Stimulated activated CD4-positive, alpha-beta T cell treated with anti-CD3 and anti-CD28 coated beads, Interleukin-2, amount 100 ng/mL, for 48 hours (primary cell): ENCODE measurements at regions not wholly inside any gene's neighbourhood (a gene's known extent, or its start where the extent isn't known, plus 50 kb on each side); places are given as distances from the start of the nearest gene placed in this dataset.

ENCODE experiments used
- DNase-seq, 2 donors: peaks; one replicate each; pipeline ENCODE4 v3.0.0-alpha.2; 2020

- no peak for DNase-seq
Measured at GRCh38 chr13:61021838-61022237, 393.8 kb downstream of the PCDH20 start.

DNA sequence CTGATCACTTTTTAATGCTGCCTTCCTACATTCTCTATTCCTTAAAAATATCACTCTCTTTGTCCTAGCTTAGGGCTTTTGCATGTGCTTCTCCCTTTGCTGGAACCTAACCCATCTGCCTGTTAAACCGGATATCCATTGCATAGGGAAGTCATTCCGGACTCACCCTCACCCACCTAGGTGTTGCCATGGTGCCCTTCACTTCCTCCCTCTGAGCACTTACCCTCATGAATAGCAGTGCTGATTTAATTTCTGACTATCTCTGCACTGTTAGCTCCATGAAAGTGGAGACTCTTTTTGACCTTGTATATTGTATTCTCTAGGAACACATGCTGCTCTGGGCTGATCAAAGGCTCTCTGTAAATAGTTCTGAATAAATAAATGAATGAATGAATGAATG is 401.9 kb downstream of the PCDH20 start:
- DNase-seq: no peak

GRCh38 chr13:61010358-61010757 is 405.3 kb downstream of the PCDH20 start:
- no peak for DNase-seq

DNA sequence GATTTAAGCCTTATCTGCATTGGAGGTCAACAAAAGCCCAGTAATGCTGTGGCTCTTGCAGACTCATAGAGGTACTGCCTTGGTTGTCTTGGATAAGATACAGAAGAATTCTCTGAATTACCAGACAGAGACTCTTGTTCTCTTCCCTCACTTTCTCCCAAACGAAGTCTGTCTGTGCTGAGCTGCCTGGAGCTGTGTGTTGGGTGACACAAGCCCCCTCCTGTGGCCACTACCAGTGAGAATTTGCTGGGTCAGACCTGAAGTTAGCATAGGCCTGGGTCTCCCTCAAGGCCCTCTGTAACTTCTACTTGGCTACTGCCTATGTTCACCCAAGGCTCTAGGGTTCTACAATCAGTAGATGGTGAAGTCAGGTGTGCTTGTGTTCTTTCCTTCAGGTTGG is 413.0 kb downstream of the PCDH20 start:
- no peak for DNase-seq

DNA sequence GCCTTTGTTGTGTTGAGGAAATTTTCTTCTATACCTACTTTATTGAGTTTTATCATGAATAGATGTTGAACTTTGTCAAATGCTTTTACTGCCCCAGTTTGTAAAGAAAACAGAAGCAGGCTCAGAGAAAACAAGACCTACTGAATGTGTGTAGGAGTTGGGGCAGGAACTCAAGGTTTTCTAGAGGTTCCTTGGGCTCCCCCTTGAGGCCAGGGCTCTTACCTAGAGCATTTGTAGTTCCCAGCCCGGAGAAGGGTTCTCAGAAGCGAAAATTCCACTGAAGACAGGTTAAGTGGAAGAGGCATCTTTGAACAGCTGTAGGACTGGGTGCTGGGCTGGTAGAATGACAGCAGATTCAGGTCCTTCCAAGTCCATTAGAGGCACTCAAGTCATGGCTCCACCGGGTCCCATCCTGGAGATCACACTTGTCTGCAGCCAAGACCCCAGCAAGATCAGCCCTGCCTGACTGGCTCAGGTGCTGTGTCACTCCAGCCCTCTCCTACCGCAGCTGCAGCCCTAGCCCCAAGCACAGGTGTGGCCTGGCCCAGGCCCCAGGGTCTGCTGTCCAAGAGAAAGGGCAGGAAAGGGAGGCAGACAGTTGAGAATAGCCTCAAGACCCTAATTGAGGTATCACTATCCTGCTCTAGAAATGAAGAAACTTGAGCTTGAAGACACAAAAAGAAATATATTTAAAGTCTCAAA is 425.5 kb downstream of the PCDH20 start:
- no peak for DNase-seq

GRCh38 chr13:60986301-60986700 is 429.3 kb downstream of the PCDH20 start:
- no peak for DNase-seq

DNA sequence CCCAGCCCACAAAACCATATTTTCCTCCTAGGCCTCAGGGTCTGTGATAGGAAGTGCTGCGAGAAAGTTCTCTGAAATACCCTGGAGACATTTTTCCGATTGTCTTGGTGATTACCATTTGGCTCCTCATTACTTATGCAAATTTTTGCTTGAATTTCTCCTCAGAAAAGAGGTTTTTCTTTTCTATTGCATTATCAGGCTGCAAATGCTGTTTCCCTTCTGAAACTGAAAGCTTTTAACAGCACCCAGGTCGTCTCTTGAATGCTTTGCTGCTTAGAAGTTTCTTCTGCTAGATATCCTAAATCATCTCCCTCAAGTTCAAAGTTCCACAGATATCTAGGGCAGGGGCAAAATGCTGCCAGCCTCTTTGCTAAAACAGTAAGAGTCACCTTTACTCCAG is 434.2 kb downstream of the PCDH20 start:
- no peak for DNase-seq

DNA sequence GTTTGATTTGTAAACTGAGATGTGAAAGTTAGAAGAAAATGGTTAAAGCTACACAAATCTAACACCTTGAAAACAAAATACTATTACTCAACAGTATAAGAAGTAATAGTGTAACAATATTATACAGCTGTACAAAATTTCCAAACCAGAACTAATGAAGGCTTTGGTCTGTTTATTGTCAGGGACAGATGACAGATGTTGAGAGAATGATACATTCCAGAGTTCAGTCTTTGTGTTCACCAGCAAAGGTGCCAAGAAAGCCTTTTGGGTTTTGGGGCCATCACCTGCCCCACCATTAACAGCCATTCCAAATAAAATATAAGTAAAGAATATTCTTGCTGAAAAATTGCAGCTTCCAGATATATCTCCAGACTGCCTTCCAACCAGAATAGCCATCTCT is 439.3 kb downstream of the PCDH20 start:
- no peak for DNase-seq

- DNase-seq: no peak
Measured at GRCh38 chr13:60974296-60974695, 441.4 kb downstream of the PCDH20 start.

- no peak for DNase-seq
Measured at GRCh38 chr13:60973529-60973928, 442.1 kb downstream of the PCDH20 start.

DNA sequence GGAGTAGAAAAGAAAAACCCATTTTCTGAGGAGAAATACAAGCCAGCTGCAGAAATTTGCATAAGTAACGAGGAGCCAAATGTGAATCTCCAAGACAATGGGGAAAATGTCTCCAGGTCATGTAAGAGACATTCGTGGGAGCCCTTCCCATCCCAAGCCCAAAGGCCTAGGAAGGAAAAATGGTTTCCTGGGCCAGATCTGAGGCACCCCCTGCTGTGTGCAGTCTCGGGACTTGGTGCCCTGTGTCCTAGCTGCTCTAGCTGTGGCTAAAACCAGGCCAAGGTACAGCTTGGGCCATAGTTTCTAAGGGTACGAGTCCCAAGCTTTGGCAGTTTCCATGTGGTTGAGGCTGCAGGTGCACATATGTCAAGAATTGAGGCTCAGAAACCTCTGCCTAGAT is 444.9 kb downstream of the PCDH20 start:
- no peak for DNase-seq

DNA sequence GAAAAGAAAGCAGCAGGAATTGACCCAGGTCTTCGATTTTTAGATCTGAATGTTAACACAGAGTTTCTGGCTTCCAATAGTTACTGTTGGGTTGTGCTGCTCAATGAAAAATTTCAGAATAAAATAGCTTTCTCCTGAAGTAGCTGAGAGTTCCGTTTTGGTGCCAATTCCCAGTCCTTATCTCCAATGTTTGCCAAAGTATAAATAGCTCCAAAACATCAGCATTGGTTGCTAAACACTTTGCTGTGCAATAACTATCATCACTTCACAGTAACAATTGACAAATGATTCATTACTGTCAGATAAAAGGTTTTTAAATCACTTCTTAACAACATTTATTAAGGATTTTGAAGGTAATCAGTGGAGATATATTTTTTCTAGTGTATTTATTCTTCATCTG is 446.0 kb downstream of the PCDH20 start:
- DNase-seq: no peak

GRCh38 chr13:60959427-60959826 is 456.2 kb downstream of the PCDH20 start:
- no peak for DNase-seq

DNA sequence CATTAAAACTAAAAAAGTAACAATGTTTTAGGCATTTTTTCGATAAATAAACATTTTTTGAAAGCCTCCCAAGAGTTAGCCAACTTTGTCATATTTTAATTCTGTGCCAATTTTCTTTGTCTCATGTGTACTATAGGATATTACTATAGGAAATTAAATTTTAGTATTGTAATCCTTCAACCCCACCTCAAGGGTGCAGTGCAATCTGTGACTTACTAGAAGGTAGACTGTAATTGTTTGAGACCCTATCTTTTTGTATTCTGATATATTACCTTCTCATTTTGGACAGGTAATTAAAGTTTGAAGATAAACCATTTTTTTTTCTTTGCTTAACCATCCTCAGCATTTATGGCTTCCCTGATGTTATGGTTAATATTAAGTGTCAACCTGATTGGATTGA is 457.8 kb downstream of the PCDH20 start:
- no peak for DNase-seq

GRCh38 chr13:60945396-60945795 is 470.3 kb downstream of the PCDH20 start:
- no peak for DNase-seq

- no peak for DNase-seq
Measured at GRCh38 chr13:60944863-60945262, 470.8 kb downstream of the PCDH20 start.

- no peak for DNase-seq
Measured at GRCh38 chr13:60944016-60944415, 471.6 kb downstream of the PCDH20 start.

- no peak for DNase-seq
Measured at GRCh38 chr13:60936281-60936680, 479.4 kb downstream of the PCDH20 start.

DNA sequence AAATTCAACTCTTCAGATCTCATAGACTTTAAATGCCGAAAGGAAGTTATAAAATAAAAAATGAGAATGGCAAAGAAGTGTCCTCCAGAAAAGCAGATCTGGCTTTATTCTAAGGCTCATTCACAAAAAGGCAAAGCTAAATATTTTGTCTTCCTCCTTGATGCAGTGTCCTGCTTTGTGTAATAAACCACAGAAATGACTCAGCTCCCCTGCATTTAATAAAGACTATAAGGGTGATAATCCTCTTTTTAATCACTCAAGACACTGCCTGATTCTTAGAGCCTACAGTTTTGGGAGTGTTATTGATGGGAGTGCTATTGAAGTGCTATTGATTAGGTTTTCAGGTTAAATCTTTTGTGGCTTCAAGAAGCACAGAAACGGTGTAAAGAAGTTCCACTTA is 482.0 kb downstream of the PCDH20 start:
- DNase-seq: no peak

- no peak for DNase-seq
Measured at GRCh38 chr13:60931858-60932546, 483.6 kb downstream of the PCDH20 start.

DNA sequence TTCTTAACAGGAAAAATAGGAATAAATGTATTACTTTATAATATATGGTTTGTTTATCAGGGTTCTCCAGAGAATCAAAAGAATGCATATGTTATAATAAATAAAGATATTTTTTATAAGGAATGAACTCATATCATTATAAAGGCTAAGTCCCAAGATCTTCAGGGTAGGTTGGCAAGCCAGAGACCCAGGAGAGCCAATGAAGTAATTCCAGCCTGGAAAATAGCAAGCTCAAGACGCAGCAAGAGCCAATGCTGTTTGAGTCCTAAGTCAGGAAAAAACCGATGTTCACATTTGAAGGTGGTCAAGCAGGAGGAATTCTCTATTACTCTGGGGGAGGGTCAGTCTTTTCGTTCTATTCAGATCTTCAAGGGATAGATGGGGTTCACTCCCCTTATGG is 490.0 kb downstream of the PCDH20 start:
- DNase-seq: no peak

DNA sequence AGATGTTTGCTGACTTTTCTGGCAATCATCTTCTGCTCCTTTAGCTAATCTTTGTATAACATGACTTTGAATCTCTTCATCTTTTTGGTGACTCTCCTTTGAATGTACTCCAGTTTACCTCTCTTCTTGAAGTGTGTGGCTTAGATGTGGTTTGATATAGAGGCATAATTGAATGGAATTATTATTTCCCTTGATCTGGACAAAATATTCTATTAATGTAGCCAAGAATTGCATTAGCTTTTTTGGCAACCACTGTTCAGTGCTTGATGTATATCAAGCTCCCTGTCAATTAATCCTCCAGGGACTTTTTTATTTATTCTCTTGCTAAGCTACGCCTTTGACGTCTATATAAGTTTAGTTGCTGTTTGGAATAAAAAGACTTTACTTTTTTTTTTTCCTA is 490.8 kb downstream of the PCDH20 start:
- no peak for DNase-seq

DNA sequence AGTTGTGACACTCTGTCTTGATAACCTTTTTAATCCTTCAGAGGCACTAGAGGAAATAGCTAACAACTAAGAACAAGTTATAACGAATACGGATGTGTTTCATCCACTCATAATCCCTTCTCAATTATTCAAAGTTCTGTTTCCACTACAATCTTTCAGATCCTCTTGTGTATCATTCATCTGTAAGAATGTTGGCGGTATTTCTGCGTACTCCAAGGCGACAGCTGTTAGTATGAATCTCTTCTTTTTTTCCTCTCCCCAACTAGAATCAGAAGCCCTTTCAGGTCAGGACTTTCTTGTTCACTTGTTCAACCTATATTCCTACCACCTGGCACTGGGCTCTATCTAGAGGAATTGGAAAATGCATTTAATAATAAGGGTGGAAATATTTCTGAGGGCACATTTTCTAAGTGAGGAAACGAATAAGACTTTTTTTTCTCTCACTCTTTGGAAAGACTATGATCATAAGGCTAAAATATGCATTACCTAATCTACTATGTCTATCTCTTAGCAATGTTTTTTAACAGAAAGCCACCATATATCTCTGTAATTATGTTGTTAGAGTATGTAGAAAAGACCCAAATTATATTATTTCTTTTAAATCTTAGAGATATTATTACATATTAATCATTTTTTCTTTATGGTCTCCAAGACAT is 492.9 kb downstream of the PCDH20 start:
- DNase-seq: no peak

DNA sequence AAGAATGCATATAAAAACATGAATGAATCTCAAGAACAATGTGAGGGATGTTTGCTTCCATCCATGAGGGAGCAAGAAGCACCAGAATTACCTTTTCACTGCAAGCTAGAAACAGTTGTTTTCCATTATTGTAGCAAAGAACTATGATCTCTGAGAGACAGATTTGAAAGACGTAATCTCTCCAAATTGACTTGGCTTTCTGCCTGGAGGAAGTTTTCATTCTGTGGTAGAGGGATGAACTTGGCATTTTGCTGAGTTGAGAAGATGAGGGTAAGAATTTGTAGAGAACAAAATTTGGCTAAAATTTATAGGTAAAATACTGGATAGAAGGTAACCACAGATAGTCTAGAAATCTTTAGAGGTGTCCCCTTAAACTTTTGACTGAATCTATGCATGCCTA is 496.8 kb downstream of the TDRD3 start:
- DNase-seq: no peak
